ENCODE measurements at regions not wholly inside any gene's neighbourhood (a gene's known extent, or its start where the extent isn't known, plus 50 kb on each side); places are given as distances from the start of the nearest gene placed in this dataset.

DNA sequence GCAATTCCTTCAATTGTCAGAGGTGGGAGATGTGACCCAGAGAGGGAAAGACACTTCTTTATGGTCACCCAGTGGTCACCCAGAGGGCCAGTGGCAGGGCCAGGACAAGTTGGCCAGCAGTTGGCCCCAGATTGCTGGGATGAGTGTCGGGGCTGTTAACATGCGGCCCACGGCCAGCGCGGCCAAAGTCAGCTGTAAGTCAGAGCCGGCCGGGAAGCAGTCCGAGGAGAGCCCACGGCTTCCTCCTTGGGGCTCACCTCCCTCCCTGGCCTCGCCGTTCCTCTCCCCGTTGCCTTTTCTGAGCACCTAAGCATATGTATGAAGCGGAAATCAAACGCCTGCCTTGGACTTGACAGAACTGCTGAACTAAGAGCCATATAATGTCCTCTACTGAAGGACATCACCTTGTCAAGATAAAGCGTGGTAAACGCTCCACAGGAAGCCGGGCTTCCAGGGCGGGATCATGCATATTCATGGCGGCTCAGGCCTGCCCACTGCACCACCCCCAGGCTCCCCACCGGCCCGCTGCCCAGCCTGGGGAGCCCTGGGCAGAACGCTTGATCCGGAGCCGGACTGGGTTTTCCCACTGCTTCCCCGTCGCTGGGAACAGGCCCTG lies 245.4 kb upstream of the POU3F1 start (continued):
- TF ChIP-seq ILK (tag; IDR thresholded peaks at IDR 0.05; ENCODE audit: borderline replicate concordance, low read depth) (no peak), PRPF4 (IDR thresholded peaks at IDR 0.05; ENCODE audit: insufficient read depth, low read depth, low read length, poor library complexity, severe bottlenecking) (no peak), POLR2G (IDR thresholded peaks at IDR 0.05; ENCODE audit: low read depth, low read length) (peak; percentile 74), ARID1B (IDR thresholded peaks at IDR 0.05) (peak; percentile 56), ZNF134 (CRISPR knock-in tag; conservative IDR thresholded peaks at IDR 0.05) (no peak), ZNF561 (CRISPR knock-in tag; conservative IDR thresholded peaks at IDR 0.05) (no peak), CTBP1 (IDR thresholded peaks at IDR 0.05; ENCODE audit: borderline replicate concordance) (peak; percentile 44; the same call in 1 of the 2 replicates), PTTG1 (tag; IDR thresholded peaks at IDR 0.05; ENCODE audit: low read depth) (no peak), KAT8 (IDR thresholded peaks at IDR 0.05; ENCODE audit: low read depth) (no peak), TAF7 (tag; IDR thresholded peaks at IDR 0.05) (no peak), BRCA1 (IDR thresholded peaks at IDR 0.05) (no peak), BRCA1 (CRISPR knock-in tag; IDR thresholded peaks at IDR 0.05) (no peak), ILF3 (IDR thresholded peaks at IDR 0.05; ENCODE audit: borderline replicate concordance) (no peak), E2F1 (CRISPR knock-in tag; IDR thresholded peaks at IDR 0.05) (peak; percentile 25; the same call in 1 of the 2 replicates), NBN (IDR thresholded peaks at IDR 0.05; ENCODE audit: low read depth) (no peak), SIX5 (IDR thresholded peaks at IDR 0.05; ENCODE audit: borderline replicate concordance in 1 of 2, insufficient read depth in 1 of 2, low read depth in 1 of 2, low read length in 2 of 2) (no peak), PURB (CRISPR knock-in tag; IDR thresholded peaks at IDR 0.05; ENCODE audit: low read depth) (no peak), ZNF408 (CRISPR knock-in tag; IDR thresholded peaks at IDR 0.05; ENCODE audit: low read depth) (no peak), SMAD2 (IDR thresholded peaks at IDR 0.05; ENCODE audit: low read depth, low read length) (no peak), NCOA1 (IDR thresholded peaks at IDR 0.05; ENCODE audit: low read depth) (no peak), NFRKB (IDR thresholded peaks at IDR 0.05; ENCODE audit: low read depth) (peak; percentile 87; the same call in 1 of the 2 replicates), PML (IDR thresholded peaks at IDR 0.05; ENCODE audit: low read length) (no peak), GTF2A2 (tag; IDR thresholded peaks at IDR 0.05) (no peak), GATAD2B (IDR thresholded peaks at IDR 0.05; ENCODE audit: borderline replicate concordance) (no peak), GTF2E2 (tag; IDR thresholded peaks at IDR 0.05) (no peak), HOXB6 (CRISPR knock-in tag; IDR thresholded peaks at IDR 0.05; ENCODE audit: borderline replicate concordance) (no peak), YY1 (IDR thresholded peaks at IDR 0.05; ENCODE audit: borderline replicate concordance in 1 of 3, control insufficient read depth in 1 of 3, extremely low read depth in 1 of 3, insufficient read depth in 3 of 3, insufficient read length in 1 of 3, insufficient replicate concordance in 2 of 3, low read depth in 1 of 3, low read length in 2 of 3) (peak; percentile 37 to 84 (median 68)), TRIM24 (IDR thresholded peaks at IDR 0.05) (no peak)
- TF ChIP-seq, protein P1, sequence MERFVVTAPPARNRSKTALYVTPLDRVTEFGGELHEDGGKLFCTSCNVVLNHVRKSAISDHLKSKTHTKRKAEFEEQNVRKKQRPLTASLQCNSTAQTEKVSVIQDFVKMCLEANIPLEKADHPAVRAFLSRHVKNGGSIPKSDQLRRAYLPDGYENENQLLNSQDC (CRISPR knock-in tag; IDR thresholded peaks at IDR 0.05): no peak
- TF ChIP-seq, protein P2, sequence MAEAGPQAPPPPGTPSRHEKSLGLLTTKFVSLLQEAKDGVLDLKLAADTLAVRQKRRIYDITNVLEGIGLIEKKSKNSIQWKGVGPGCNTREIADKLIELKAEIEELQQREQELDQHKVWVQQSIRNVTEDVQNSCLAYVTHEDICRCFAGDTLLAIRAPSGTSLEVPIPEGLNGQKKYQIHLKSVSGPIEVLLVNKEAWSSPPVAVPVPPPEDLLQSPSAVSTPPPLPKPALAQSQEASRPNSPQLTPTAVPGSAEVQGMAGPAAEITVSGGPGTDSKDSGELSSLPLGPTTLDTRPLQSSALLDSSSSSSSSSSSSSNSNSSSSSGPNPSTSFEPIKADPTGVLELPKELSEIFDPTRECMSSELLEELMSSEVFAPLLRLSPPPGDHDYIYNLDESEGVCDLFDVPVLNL (CRISPR knock-in tag; IDR thresholded peaks at IDR 0.05; ENCODE audit: low read depth): no peak

Data from K562 (cell line).